ENCODE measurements at regions not wholly inside any gene's neighbourhood (a gene's known extent, or its start where the extent isn't known, plus 50 kb on each side); places are given as distances from the start of the nearest gene placed in this dataset.

DNA sequence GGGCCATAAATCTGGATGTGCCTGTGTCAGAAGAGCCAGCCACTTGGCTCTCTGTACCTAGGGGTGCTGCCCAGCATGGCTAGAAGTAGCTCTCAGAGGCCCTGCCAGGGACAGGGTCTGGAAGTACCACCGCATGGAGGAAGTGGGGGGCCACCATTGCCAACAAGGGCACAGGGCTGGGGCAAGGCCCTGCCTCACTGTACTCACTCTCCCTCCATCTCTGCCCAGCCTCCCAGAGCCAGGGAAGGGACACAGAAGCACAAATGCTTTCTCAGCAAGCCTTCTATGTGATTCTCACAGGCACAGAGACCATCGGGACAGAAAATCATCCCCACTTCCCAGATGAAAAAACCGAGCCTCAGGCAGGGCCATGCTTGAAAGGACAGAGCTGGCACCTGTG lies 138.1 kb downstream of the C5orf15 start:
- no peak for DNase-seq
- H3K4me3 Mint-ChIP-seq: no peak overlapping the region
- Histone ChIP-seq H2BK15ac (ENCODE audit: low read depth, low read length) (no peak overlapping the region), H3K27me3 (ENCODE audit: insufficient read depth, low read length) (no peaks in the 10 kb centered on the region), H3K79me2 (ENCODE audit: insufficient read depth, low read length) (no peaks in the 10 kb centered on the region), H2BK12ac (ENCODE audit: insufficient read length, low read depth, low read length) (no peak overlapping the region), H3K14ac (ENCODE audit: insufficient read depth, low read length) (no peak overlapping the region), H2AFZ (ENCODE audit: low read length) (no peak overlapping the region), H4K8ac (replicated peaks; ENCODE audit: insufficient read length, low read depth, low read length) (no peak overlapping the region), H2BK20ac (ENCODE audit: low read depth, low read length, poor library complexity, severe bottlenecking) (no peak overlapping the region), H3K23me2 (ENCODE audit: insufficient read length, low read depth, low read length, poor library complexity, severe bottlenecking) (no peaks in the 10 kb centered on the region), H2BK120ac (ENCODE audit: low read depth, low read length, poor library complexity, severe bottlenecking) (no peak overlapping the region), H2AK5ac (ENCODE audit: insufficient read length, low read length) (no peak overlapping the region), H3K4ac (ENCODE audit: low read depth, low read length) (no peak overlapping the region), H3K9me3 (ENCODE audit: control insufficient read depth, low read depth, low read length) (no peaks in the 10 kb centered on the region), H3K4me2 (ENCODE audit: insufficient read depth, insufficient read length, low read length) (no peak overlapping the region), H3T11ph (ENCODE audit: low read length) (no peak overlapping the region), H3K79me1 (ENCODE audit: insufficient read depth, low read depth, low read length, poor library complexity, severe bottlenecking) (no peaks in the 10 kb centered on the region), H3K9ac (ENCODE audit: extremely low read depth, insufficient read length, low read length) (no peak overlapping the region), H2BK5ac (ENCODE audit: insufficient read length, low read length) (no peak overlapping the region), H3K56ac (ENCODE audit: insufficient read length, low read depth, low read length) (no peak overlapping the region), H3K18ac (ENCODE audit: insufficient read length, low read depth, low read length) (no peak overlapping the region), H4K5ac (ENCODE audit: insufficient read length, low read depth, low read length) (no peak overlapping the region), H4K91ac (ENCODE audit: insufficient read length, low read depth, low read length) (no peak overlapping the region), H4K20me1 (ENCODE audit: control insufficient read depth, insufficient read depth, insufficient read length) (no peaks in the 10 kb centered on the region), H3K23ac (ENCODE audit: insufficient read length, low read depth, low read length) (no peak overlapping the region), H3K4me1 (ENCODE audit: insufficient read depth, low read length) (no peaks in the 10 kb centered on the region; the same call in 1 of the 2 replicates), H3K27ac (ENCODE audit: insufficient read length, low read depth, low read length) (no peak overlapping the region)
- H3K36me3 Mint-ChIP-seq (ENCODE audit: insufficient read depth in 1 of 3, low read depth in 3 of 3): no peaks in the 10 kb centered on the region; a peak in 1 of 7 replicates
- H3K4me1 Mint-ChIP-seq: peaks cover 0 to 4% of the 10 kb centered on the region in 2 experiments; a peak in 1 of 4 replicates
- H3K27me3 Mint-ChIP-seq (ENCODE audit: low read depth): no peaks in the 10 kb centered on the region; the same call in none of the 2 replicates
- no peak overlapping the region for H3K27ac Mint-ChIP-seq
- WGBS (ENCODE audit: extremely low coverage, insufficient read length, low lambda C conversion rate): no CpG with 5 or more reads among the region's 3 CpGs
- H3K9me3 Mint-ChIP-seq: peaks cover 3% of the 10 kb centered on the region in 2 experiments; a peak in 3 of 5 replicates
- TF ChIP-seq CTCF (conservative IDR thresholded peaks at IDR 0.05): no peak
